ENCODE measurements at regions not wholly inside any gene's neighbourhood (a gene's known extent, or its start where the extent isn't known, plus 50 kb on each side); places are given as distances from the start of the nearest gene placed in this dataset.

- ChIA-PET CTCF (no interaction called here), RAD21 (ENCODE audit: unreplicated experiment) (no interaction called here), POLR2A (no interaction called here), SMC1A (ENCODE audit: uncharacterized antibody, unreplicated experiment) (no interaction called here)
- DNase-seq (ENCODE audit: low read depth, low spot score) (no peak), ATAC-seq (no peak), FAIRE-seq (no peak)
- Histone ChIP-seq H3K27ac (ENCODE audit: control insufficient read depth, insufficient read depth) (no peak overlapping the region), H3K9ac (ENCODE audit: control insufficient read depth, insufficient read depth, low read length) (no peak overlapping the region), H3K9me3 (replicated peaks; ENCODE audit: control insufficient read depth, insufficient read depth, low read length) (no peaks in the 10 kb centered on the region), H3K27me3 (replicated peaks in 1 of 2; ENCODE audit: control insufficient read depth in 2 of 2, insufficient read depth in 2 of 2, low read length in 1 of 2) (no peaks in the 10 kb centered on the region), H3K4me2 (ENCODE audit: control insufficient read depth, insufficient read depth) (no peak overlapping the region), H3K79me2 (ENCODE audit: control insufficient read depth, insufficient read depth, low read length) (no peaks in the 10 kb centered on the region), H3K4me3 (no peak overlapping the region), H3K4me1 (ENCODE audit: control insufficient read depth, insufficient read depth, low read length) (no peaks in the 10 kb centered on the region), H4K20me1 (ENCODE audit: control insufficient read depth, insufficient read depth) (no peaks in the 10 kb centered on the region), H2AFZ (ENCODE audit: control insufficient read depth, low read depth, low read length) (no peak overlapping the region), H3K36me3 (ENCODE audit: control insufficient read depth in 2 of 2, insufficient read depth in 2 of 2, low read length in 1 of 2) (no peaks in the 10 kb centered on the region)
- TF ChIP-seq NR2F1 (conservative IDR thresholded peaks at IDR 0.05) (no peak), IRF3 (IDR thresholded peaks at IDR 0.05) (no peak), ZNF384 (IDR thresholded peaks at IDR 0.05; ENCODE audit: borderline replicate concordance, low read depth, low read length) (no peak), POU2F2 (IDR thresholded peaks at IDR 0.05; ENCODE audit: borderline replicate concordance, low read depth, low read length) (no peak), PBX3 (IDR thresholded peaks at IDR 0.05; ENCODE audit: insufficient replicate concordance, low read depth, low read length) (no peak), ZNF592 (IDR thresholded peaks at IDR 0.05) (no peak), JUND (IDR thresholded peaks at IDR 0.05; ENCODE audit: low read depth, low read length) (no peak), CREM (IDR thresholded peaks at IDR 0.05; ENCODE audit: low read depth) (no peak), TBL1XR1 (IDR thresholded peaks at IDR 0.05; ENCODE audit: low read depth, low read length) (no peak), BRCA1 (IDR thresholded peaks at IDR 0.05; ENCODE audit: low read depth, low read length) (no peak)
- 19% methylated on average over 3 of the region's 3 CpGs for WGBS (ENCODE audit: insufficient coverage, insufficient replicate concordance, low lambda C conversion rate, missing lambda C conversion rate)
- intact Hi-C loops (cut with micrococcal nuclease; ENCODE audit: unreplicated experiment): no loop called here
- BruUV-seq (replicated peaks): no TSS peak
- in situ Hi-C loops (cut with MboI): no loop called here
Measured at GRCh38 chr9:13648676-13649075, 369.2 kb upstream of the MPDZ start.
